Thyroid gland (tissue), 4 donors: ENCODE measurements at regions not wholly inside any gene's neighbourhood (a gene's known extent, or its start where the extent isn't known, plus 50 kb on each side); places are given as distances from the start of the nearest gene placed in this dataset.

Source experiments
- DNase-seq, 2 donors: peaks; one replicate each; pipeline ENCODE4 v3.0.0-alpha.2; 2019
- H3K27ac ChIP-seq, 3 donors: fragments of 200-600 bp; sonication (generic); 1 replicate in 2 of 3; 2 replicates in 1 of 3; pipeline ENCODE4 v1.5.1; 2016 to 2019; ENCODE audit warnings: mild to moderate bottlenecking in 1 of 3, moderate library complexity in 1 of 3
- H3K27me3 ChIP-seq: fragments of 200-600 bp; sonication (generic); one replicate; pipeline ENCODE4 v1.5.1; 2019
- H3K36me3 ChIP-seq, 2 donors: fragments of 200-600 bp; sonication (generic); one replicate each; pipeline ENCODE4 v1.5.1; 2016 to 2019
- H3K4me1 ChIP-seq, 2 donors: fragments of 200-600 bp; sonication (generic); one replicate each; pipeline ENCODE4 v1.5.1; 2017 to 2019
- H3K4me3 ChIP-seq, 3 donors: fragments of 200-600 bp; sonication (generic); replicated peaks in 1 of 3; 1 replicate in 2 of 3; 2 replicates in 1 of 3; pipeline ENCODE4 v1.5.1; 2016; ENCODE audit warnings: mild to moderate bottlenecking in 1 of 3
- H3K9me3 ChIP-seq: fragments of 200-600 bp; sonication (generic); one replicate; pipeline ENCODE4 v1.5.1; 2017
- CTCF ChIP-seq, 6 experiments: fragments of 200-600 bp in 3 of 6; fragments of 450-650 bp in 3 of 6; sonication (generic) in 3 of 6; IDR thresholded peaks; one replicate each; pipeline ENCODE4 v1.5.1; 2016 to 2019; ENCODE audit warnings: antibody characterized with exemption in 6 of 6, mild to moderate bottlenecking in 2 of 6, inconsistent platforms in 1 of 6, moderate library complexity in 1 of 6
- POLR2A ChIP-seq, 2 donors: fragments of 450-650 bp; IDR thresholded peaks; one replicate each; pipeline ENCODE4 v1.6.1; 2017; ENCODE audit warnings: antibody characterized with exemption in 2 of 2, mild to moderate bottlenecking in 2 of 2, moderate library complexity in 1 of 2
- WGBS, 2 donors: methylation state at CpG; one replicate each; pipeline ENCODE4 v1.1.5; 2017; 5-methylcytosine and 5-hydroxymethylcytosine counted together
- intact Hi-C: fragments of 100-400 bp; cut with DNase I; formaldehyde crosslinking; loops from one replicate; pipeline ENCODE4 v1.15.1; 2023

- intact Hi-C loops: no loop called here
- H3K4me3 ChIP-seq: no peak overlapping the region
- H3K4me1 ChIP-seq: no peaks in the 10 kb centered on the region
- no peak overlapping the region for H3K27ac ChIP-seq
- no peaks in the 10 kb centered on the region for H3K27me3 ChIP-seq
- DNase-seq: no peak
- H3K9me3 ChIP-seq: no peaks in the 10 kb centered on the region
- TF ChIP-seq POLR2A (IDR thresholded peaks at IDR 0.05) (no peak), CTCF (IDR thresholded peaks at IDR 0.05) (no peak)
- 80 to 95% methylated on average over 1 of the region's 1 CpG for WGBS, 2 donors
- no peaks in the 10 kb centered on the region for H3K36me3 ChIP-seq
These were observed 225.5 kb upstream of the STT3B start for GRCh38 chr3:31307131-31307785.

- Histone ChIP-seq H3K27ac (no peak overlapping the region), H3K4me1 (no peaks in the 10 kb centered on the region), H3K9me3 (no peaks in the 10 kb centered on the region), H3K36me3 (no peaks in the 10 kb centered on the region), H3K27me3 (no peaks in the 10 kb centered on the region), H3K4me3 (no peak overlapping the region)
- intact Hi-C loops: no loop called here
- no peak for TF ChIP-seq CTCF (IDR thresholded peaks at IDR 0.05)
- no peak for TF ChIP-seq POLR2A (IDR thresholded peaks at IDR 0.05)
- DNase-seq: no peak
- 89 to 95% methylated on average over 3 of the region's 3 CpGs for whole genome bisulfite sequencing, 2 donors
These were observed 221.2 kb upstream of the STT3B start for GRCh38 chr3:31311559-31311958.

GRCh38 chr3:31312400-31312799 lies 220.3 kb upstream of the STT3B start:
- 61 to 72% methylated on average over 2 of the region's 2 CpGs for WGBS, 2 donors
- Histone ChIP-seq H3K36me3 (no peaks in the 10 kb centered on the region), H3K4me3 (no peak overlapping the region), H3K9me3 (no peaks in the 10 kb centered on the region), H3K4me1 (no peaks in the 10 kb centered on the region), H3K27ac (no peak overlapping the region), H3K27me3 (no peaks in the 10 kb centered on the region)
- intact Hi-C loops: no loop called here
- no peak for TF ChIP-seq CTCF (IDR thresholded peaks at IDR 0.05)
- TF ChIP-seq POLR2A (IDR thresholded peaks at IDR 0.05): no peak
- DNase-seq: no peak

- WGBS, 2 donors: 89 to 96% methylated on average over 2 of the region's 2 CpGs
- TF ChIP-seq POLR2A (IDR thresholded peaks at IDR 0.05) (no peak), CTCF (IDR thresholded peaks at IDR 0.05) (no peak)
- no peaks in the 10 kb centered on the region for H3K27me3 ChIP-seq
- no peaks in the 10 kb centered on the region for H3K36me3 ChIP-seq
- intact Hi-C loops: no loop called here
- no peak for DNase-seq
- H3K27ac ChIP-seq: no peak overlapping the region
- no peak overlapping the region for H3K4me3 ChIP-seq
- H3K4me1 ChIP-seq: no peaks in the 10 kb centered on the region
- H3K9me3 ChIP-seq: no peaks in the 10 kb centered on the region
These were observed 218.5 kb upstream of the STT3B start for GRCh38 chr3:31314258-31314657.

- H3K4me3 ChIP-seq: no peak overlapping the region
- no peak for TF ChIP-seq CTCF (IDR thresholded peaks at IDR 0.05)
- TF ChIP-seq POLR2A (IDR thresholded peaks at IDR 0.05): no peak
- no peaks in the 10 kb centered on the region for H3K4me1 ChIP-seq
- H3K27ac ChIP-seq: no peak overlapping the region
- 95 to 100% methylated on average over 2 of the region's 2 CpGs for WGBS, 2 donors
- intact Hi-C loops: no loop called here
- DNase-seq: no peak
- no peaks in the 10 kb centered on the region for H3K9me3 ChIP-seq
- no peaks in the 10 kb centered on the region for H3K27me3 ChIP-seq
- no peaks in the 10 kb centered on the region for H3K36me3 ChIP-seq
These were observed 213.4 kb upstream of the STT3B start for GRCh38 chr3:31319332-31319731.
